Endodermal cell (in vitro differentiated cells): ENCODE measurements at regions not wholly inside any gene's neighbourhood (a gene's known extent, or its start where the extent isn't known, plus 50 kb on each side); places are given as distances from the start of the nearest gene placed in this dataset.

ENCODE experiments used
- DNase-seq: peaks from one replicate; pipeline ENCODE4 v3.0.0-alpha.2; 2017
- H3K27ac ChIP-seq: 2 replicates; pipeline ENCODE4 v1.5.1; 2013; ENCODE audit warnings: mild to moderate bottlenecking, low read depth, low read length, moderate library complexity
- H3K27me3 ChIP-seq: 2 replicates; pipeline ENCODE4 v1.6.1; 2013; ENCODE audit warnings: mild to moderate bottlenecking, low read length, moderate library complexity; ENCODE audit not compliant: insufficient read depth, control insufficient read depth, poor library complexity, severe bottlenecking
- H3K36me3 ChIP-seq: 2 replicates; pipeline ENCODE4 v1.7.0; 2013; ENCODE audit warnings: mild to moderate bottlenecking, low read length, moderate library complexity; ENCODE audit not compliant: control insufficient read depth, insufficient read depth
- H3K4me1 ChIP-seq: one replicate; pipeline ENCODE4 v1.7.0; 2013; ENCODE audit warnings: low read length; ENCODE audit not compliant: control insufficient read depth, insufficient read depth
- H3K4me3 ChIP-seq: 2 replicates; pipeline ENCODE4 v1.5.1; 2013; ENCODE audit warnings: mild to moderate bottlenecking, low read length, moderate library complexity
- H3K9ac ChIP-seq: 2 replicates; pipeline ENCODE4 v1.6.1; 2013; ENCODE audit warnings: mild to moderate bottlenecking, low read length, moderate library complexity; ENCODE audit not compliant: poor library complexity, severe bottlenecking; ENCODE audit errors: extremely low read depth
- H3K9me3 ChIP-seq: 2 replicates; pipeline ENCODE4 v1.6.1; 2013; ENCODE audit warnings: mild to moderate bottlenecking, low read length, moderate library complexity; ENCODE audit not compliant: control insufficient read depth
- H3K27ac Mint-ChIP-seq: 2 replicates; pipeline ENCODE4 v1.8.0; 2020; ENCODE audit warnings: mixed read lengths
- H3K27me3 Mint-ChIP-seq: 2 replicates; pipeline ENCODE4 v1.8.0; 2021; ENCODE audit warnings: mild to moderate bottlenecking, mixed read lengths; ENCODE audit not compliant: insufficient read depth
- H3K36me3 Mint-ChIP-seq: 2 replicates; pipeline ENCODE4 v1.8.0; 2020; ENCODE audit warnings: low read depth, mixed read lengths
- H3K4me1 Mint-ChIP-seq: 2 replicates; pipeline ENCODE4 v1.8.0; 2020; ENCODE audit warnings: mixed read lengths
- H3K4me3 Mint-ChIP-seq: 2 replicates; pipeline ENCODE4 v1.8.0; 2020; ENCODE audit warnings: mild to moderate bottlenecking, moderate library complexity, mixed read lengths
- H3K9me3 Mint-ChIP-seq: 2 replicates; pipeline ENCODE4 v1.8.0; 2020; ENCODE audit warnings: mild to moderate bottlenecking, mixed read lengths
- WGBS, 2 experiments: methylation state at CpG; one replicate each; pipeline versions ENCODE4 v1.1.5 to v1.1.7; 2013; ENCODE audit warnings: missing lambda C conversion rate in 2 of 2, mixed read lengths in 1 of 2; ENCODE audit not compliant: insufficient coverage in 1 of 2, insufficient read length in 1 of 2; 5-methylcytosine and 5-hydroxymethylcytosine counted together
- TF ChIP-seq, protein P1 (sequence below): fragments of 200-600 bp; sonication (generic); conservative IDR thresholded peaks from 2 replicates; pipeline ENCODE4 v1.5.0; 2021; ENCODE audit warnings: antibody characterized with exemption, mild to moderate bottlenecking

- TF ChIP-seq, protein P1, sequence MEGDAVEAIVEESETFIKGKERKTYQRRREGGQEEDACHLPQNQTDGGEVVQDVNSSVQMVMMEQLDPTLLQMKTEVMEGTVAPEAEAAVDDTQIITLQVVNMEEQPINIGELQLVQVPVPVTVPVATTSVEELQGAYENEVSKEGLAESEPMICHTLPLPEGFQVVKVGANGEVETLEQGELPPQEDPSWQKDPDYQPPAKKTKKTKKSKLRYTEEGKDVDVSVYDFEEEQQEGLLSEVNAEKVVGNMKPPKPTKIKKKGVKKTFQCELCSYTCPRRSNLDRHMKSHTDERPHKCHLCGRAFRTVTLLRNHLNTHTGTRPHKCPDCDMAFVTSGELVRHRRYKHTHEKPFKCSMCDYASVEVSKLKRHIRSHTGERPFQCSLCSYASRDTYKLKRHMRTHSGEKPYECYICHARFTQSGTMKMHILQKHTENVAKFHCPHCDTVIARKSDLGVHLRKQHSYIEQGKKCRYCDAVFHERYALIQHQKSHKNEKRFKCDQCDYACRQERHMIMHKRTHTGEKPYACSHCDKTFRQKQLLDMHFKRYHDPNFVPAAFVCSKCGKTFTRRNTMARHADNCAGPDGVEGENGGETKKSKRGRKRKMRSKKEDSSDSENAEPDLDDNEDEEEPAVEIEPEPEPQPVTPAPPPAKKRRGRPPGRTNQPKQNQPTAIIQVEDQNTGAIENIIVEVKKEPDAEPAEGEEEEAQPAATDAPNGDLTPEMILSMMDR, result no peak
These were observed 127.7 kb upstream of the SFSWAP start for GRCh38 chr12:131583090-131583712.

GRCh38 chr12:131586269-131586668 lies 124.6 kb upstream of the SFSWAP start:
- peaks cover 8% of the 10 kb centered on the region for H3K4me1 Mint-ChIP-seq
- TF ChIP-seq, protein P1, result no peak
- DNase-seq, result no peak
- WGBS, 2 experiments, result 86 to 89% methylated on average over 5 to 9 of the region's 9 CpGs
- H3K4me3 ChIP-seq, result no peak overlapping the region
- H3K9me3 ChIP-seq, result peaks cover 5% of the 10 kb centered on the region
- H3K9me3 Mint-ChIP-seq, result no peaks in the 10 kb centered on the region
- no peak overlapping the region for H3K9ac ChIP-seq
- no peaks in the 10 kb centered on the region for H3K36me3 ChIP-seq
- H3K4me3 Mint-ChIP-seq, result no peak overlapping the region
- H3K27me3 Mint-ChIP-seq, result no peaks in the 10 kb centered on the region
- no peaks in the 10 kb centered on the region for H3K27me3 ChIP-seq
- H3K4me1 ChIP-seq, result no peaks in the 10 kb centered on the region
- H3K36me3 Mint-ChIP-seq, result no peaks in the 10 kb centered on the region
- H3K27ac ChIP-seq, result no peak overlapping the region
- H3K27ac Mint-ChIP-seq, result no peak overlapping the region

More at GRCh38 chr12:131583090-131583712, 127.7 kb upstream of the SFSWAP start:
- no peaks in the 10 kb centered on the region for H3K27me3 ChIP-seq
- H3K9me3 Mint-ChIP-seq, result no peaks in the 10 kb centered on the region
- no peaks in the 10 kb centered on the region for H3K36me3 Mint-ChIP-seq
- WGBS, 2 experiments, result 87 to 88% methylated on average over 11 to 20 of the region's 20 CpGs
- no peak overlapping the region for H3K4me3 Mint-ChIP-seq
- peaks cover 12% of the 10 kb centered on the region for H3K9me3 ChIP-seq
- no peak overlapping the region for H3K27ac Mint-ChIP-seq
- no peaks in the 10 kb centered on the region for H3K4me1 ChIP-seq
- no peak overlapping the region for H3K27ac ChIP-seq
- peaks cover 8% of the 10 kb centered on the region for H3K27me3 Mint-ChIP-seq
- H3K36me3 ChIP-seq, result no peaks in the 10 kb centered on the region
- no peaks in the 10 kb centered on the region for H3K4me1 Mint-ChIP-seq
- H3K4me3 ChIP-seq, result no peak overlapping the region
- no peak overlapping the region for H3K9ac ChIP-seq
- DNase-seq, result no peak

DNA sequence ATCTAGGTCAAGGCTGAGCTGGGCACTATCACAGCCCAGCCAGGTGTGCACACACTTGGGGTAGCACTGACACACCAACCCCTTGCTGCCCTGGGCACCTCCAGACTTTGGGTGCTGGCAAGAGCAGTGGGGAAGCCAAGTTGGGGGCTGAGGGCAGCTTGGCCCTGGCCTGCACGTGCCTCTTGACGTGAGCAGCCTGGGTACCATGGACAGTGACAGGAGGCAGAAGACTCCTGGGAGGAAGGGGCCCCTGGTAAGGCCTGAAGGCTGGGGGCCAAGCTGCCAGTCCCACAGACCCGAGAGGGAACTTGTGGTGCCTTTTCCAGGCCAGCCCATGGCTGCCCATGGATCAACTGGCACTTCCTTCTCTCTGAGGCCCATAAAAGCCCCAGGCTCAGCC lies 124.1 kb upstream of the SFSWAP start:
- DNase-seq, result peak; percentile 77
- Mint-ChIP-seq H3K4me1 (peaks cover 8% of the 10 kb centered on the region), H3K36me3 (no peaks in the 10 kb centered on the region), H3K27ac (no peak overlapping the region), H3K4me3 (no peak overlapping the region), H3K27me3 (no peaks in the 10 kb centered on the region), H3K9me3 (no peaks in the 10 kb centered on the region)
- Histone ChIP-seq H3K9ac (no peak overlapping the region), H3K36me3 (no peaks in the 10 kb centered on the region), H3K9me3 (peaks cover 5% of the 10 kb centered on the region), H3K27me3 (no peaks in the 10 kb centered on the region), H3K4me3 (no peak overlapping the region), H3K27ac (no peak overlapping the region), H3K4me1 (no peaks in the 10 kb centered on the region)
- 66 to 73% methylated on average over 3 of the region's 3 CpGs for WGBS, 2 experiments
- TF ChIP-seq, protein P1, result no peak
